EH (cell line): ENCODE measurements at regions not wholly inside any gene's neighbourhood (a gene's known extent, or its start where the extent isn't known, plus 50 kb on each side); places are given as distances from the start of the nearest gene placed in this dataset.

ENCODE experiments used
- DNase-seq: peaks from one replicate; pipeline ENCODE4 v3.0.0-alpha.2; 2015; ENCODE audit warnings: low read depth

DNA sequence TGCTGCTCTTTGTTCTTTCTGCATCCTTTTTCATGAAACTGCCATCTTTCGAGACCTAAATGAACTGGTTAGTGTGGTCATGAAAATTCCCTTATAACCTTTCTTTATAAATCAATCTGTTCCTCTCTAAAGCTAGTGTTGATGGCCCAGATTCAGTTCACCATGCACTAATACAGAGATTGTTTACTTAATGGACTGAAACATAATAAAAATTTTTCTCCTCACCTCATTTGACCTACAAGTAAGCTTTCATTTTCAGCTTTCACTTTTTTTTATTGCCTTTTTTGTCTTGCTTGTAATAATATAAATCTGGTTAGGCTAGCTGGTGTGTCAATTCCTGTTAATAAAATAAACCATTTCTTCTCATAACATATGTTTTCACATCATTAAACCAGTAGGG lies 183.8 kb downstream of the CCDC59 start:
- DNase-seq, result no peak

DNA sequence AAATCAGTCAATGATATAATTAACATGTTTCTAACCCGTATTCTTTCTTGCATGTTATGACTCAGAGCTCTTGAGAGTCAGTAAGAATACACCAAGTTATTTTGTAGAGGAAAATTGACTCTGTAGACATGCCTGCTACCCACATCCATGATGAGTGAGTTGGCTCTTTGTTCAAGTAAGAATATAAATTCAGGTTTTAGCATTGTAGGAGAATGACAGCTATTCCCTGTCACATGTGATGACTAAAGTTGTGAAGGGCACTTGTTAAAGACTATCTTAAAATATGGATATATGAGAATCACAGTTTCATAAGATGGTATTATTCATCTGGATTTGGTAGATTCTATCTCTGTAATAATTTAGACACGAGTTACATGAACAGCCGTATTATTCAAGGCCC lies 209.1 kb downstream of the CCDC59 start:
- no peak for DNase-seq

DNA sequence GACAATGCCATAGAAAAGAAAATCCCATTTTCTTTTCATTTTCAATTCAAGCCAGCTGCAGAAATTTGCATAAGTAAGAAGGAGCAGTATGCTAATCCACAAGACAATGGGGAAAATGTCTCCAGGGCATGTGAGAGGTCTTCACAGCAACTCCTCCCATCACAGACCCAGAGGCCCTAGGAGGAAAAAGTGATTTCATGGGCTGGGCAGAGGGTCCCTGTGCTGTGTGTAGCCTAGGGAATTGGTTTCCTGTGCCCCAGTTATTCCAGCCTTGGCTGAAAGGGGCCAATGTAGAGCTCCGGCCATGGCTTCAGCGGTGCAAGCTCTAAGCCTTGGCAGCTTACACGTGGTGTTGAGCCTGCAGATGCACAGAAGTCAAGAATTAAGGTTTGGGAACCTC lies 211.4 kb downstream of the CCDC59 start:
- no peak for DNase-seq

DNA sequence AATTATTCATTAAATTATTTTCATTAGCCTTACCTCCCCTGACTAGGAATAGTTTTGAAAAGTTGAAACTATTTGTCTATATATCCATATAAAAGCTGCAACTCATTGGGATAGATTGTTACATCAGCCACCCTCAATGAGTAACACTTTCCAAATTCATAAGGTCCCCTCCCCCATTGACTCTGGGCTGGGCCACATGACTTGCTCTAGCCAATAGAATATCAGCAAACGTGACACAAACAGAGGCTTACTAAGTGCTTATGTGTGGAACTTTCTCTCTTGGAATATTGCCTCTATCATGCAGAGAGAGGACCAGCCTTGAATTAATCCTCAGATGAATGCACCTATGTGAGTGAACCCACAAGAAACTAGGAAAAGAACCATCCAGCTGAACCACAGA lies 213.7 kb downstream of the CCDC59 start:
- no peak for DNase-seq

DNA sequence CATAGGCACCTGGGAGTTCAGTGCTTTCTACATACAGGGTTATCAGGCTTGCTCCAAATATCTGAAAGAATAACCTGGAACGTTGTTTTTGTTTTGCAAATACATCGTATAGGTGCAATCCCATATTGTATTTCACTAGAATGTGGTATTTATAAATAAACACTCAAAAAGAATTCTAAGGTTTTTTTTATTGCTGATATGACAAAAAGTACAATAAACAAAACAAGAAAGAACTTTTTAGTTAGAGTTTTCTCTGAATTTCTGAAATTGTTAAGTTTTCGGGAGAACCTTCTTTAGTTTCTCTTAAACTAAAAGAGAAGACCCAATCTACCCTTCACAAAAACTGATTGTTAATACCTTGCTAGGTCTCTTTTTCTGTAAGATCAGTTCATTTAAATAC lies 225.8 kb downstream of the CCDC59 start:
- no peak for DNase-seq

DNA sequence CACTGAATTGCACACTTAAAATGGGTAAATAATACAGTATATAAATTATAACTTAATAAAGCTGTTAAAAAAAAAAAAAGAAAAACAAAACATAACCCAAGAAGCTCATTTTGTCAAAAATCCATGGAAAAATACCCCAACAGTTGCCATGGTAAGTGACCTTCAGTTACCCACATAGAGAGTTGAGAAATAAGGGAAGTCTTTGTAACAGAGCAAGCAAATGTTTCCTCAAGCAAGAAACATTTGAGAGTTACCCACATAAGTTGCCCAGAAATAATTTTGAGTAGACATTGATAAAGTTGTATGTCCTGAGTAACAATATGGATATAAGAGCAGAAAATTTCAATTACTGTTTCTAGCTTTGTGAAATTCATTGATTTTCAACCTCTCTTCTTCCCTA lies 227.4 kb downstream of the CCDC59 start:
- no peak for DNase-seq

DNA sequence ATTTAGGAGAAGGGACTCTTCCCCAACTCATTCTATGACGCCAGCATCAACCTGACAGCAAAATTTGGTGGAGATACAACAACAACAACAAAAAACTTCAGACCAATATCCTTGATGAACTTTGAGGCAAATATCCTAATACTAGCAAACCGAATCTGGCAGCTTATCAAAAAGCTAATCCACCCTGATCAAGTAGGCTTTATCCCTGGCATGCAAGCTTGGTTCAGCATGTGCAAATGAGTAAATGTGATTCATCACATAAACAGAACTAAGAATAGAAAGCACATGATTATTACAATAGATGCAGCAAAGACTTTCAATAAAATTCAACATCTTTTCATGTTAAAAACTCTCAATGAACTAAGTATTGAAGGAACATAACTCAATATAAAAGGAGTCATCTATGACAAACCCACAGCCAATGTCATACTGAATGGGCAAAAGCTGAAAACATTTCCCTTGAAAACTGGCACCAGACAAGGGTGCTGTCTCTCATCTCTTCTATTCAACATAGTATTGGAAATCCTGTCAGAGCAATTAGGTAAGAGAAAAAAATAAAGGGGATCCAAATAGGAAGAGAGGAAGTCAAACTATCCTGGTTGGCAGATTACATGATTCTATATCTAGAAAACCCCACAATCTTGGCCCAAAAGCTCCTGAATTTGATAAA lies 233.3 kb downstream of the CCDC59 start:
- no peak for DNase-seq

DNA sequence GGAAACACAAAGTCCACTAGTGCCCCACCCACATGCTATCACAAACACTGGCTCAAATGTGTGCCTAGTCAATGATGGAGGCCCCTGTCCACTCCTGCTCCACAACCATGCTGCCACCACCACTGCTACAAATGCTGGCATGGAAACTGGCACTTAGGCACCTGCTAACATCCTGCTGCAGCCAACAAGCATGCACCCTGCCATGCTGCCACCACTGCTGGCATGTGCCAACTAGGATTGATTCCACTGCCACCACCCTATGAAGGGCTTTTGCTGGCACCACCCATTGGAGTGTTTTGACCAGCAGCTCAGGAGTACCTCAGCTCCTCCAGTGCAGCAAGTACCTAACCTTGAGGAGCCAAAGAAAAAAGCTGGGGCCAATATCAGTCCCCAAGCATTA lies 236.6 kb downstream of the CCDC59 start:
- DNase-seq, result no peak

DNA sequence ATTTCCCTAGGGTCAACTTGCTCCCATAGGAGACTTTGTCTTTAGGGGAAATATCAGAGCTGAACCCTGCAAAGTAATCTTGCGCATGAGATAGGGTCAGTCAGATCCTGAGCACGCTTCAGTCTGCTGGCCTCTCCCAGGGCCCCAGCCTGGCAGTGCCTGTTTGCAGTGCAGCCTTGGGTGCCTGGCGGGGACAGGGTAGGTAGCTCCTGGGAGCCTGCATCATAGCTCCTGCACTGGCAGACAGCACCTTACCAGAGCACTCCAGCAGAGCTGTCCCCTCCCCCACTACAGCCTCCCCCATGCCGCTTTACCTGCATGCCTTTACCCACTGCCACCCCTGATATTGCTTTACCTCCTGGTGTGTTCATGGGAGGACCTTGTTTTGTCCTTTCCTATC lies 237.3 kb downstream of the CCDC59 start:
- no peak for DNase-seq

DNA sequence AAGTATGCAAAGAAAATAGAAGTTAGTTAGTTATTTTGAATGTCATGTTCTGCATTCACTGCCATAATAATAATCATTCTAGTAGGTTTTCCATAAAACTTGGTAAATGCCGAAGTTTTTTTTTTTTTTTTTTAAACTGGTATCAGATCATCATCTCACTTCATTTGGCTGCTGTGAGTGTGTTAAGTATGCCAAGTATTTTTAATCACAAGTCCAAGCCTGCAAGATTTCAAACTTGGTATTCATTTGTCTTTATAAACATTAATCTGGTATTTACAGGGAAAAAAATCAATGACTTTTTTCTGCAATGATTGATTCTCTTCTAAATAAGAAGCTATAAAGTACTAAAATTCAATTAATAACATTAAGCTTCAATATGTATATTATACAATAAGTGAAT lies 248.9 kb downstream of the CCDC59 start:
- DNase-seq, result no peak

DNA sequence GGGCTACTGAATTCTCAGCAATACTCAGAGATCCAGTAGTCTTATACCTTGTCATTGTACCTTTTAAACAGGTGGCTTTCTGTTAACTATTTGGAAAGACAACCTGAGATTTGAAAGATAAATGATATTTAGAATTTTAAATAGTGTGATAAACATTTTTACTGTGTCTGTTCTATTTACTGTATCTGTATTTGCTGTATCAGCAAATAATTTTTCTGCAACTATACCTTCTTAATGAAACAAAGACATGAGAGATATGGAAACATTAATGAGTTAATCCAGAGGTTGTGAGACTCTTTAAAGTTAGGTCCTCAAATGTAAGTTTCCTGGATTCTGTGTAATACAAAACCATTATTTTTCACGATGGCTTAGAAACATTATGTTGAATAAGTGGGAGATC lies 249.6 kb downstream of the CCDC59 start:
- DNase-seq, result no peak

DNA sequence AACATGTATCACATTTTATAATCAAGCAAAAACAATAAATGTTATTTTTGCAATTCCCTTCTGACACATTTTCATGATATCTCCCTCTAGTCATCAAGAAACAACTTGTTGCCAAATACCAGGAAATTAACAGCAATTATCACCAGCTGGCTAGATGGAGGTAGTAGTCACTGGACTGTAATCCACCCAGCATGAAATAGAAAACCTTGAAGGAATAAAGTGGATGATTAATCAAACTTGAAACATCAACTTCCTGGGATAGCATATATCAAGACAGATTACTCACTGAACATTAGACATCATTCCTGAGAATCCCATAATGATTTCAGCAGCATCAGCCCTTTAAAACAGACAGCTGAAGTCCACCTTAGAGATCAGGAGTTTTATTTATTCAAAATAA lies 259.0 kb downstream of the CCDC59 start:
- DNase-seq, result no peak

DNA sequence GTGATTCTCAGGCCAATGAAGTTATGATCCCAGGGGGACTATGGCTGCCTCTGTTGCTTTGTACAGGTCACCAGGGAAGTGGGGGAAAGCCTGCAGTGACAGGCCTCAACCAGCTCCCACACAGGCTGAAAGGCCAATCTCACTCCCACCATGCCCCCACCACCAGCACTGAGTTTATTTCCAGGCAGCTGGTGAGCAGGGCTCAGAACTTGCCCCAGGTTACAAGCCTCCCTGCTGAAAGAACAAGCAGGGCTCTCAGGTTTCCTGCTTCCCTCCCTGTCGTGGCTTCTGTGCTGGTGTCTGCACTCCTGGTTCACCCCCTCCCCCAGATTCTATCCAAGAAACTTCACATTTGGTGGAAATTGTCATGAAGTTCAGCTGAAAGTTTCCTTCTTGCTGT lies 260.3 kb downstream of the CCDC59 start:
- no peak for DNase-seq

DNA sequence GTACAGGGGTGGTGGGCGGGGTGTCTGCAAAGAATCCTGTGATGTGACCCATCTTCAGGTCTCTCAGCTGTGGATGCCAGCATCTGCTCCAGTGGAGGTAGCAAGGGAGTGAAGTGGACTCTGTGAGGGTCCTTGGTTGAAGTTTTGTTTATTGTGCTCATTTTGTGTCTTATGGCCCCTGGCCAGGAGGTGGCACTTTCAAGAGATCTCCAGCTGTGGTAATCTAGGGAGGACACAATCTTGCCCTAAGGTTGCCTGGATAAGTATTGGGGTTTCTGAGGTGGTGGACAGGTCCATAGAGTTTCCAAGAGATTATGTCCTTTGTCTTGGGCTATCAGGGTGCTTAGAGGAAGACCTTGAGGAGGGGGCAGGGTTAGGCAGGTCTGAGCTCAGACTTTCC lies 260.7 kb downstream of the CCDC59 start:
- DNase-seq, result no peak

DNA sequence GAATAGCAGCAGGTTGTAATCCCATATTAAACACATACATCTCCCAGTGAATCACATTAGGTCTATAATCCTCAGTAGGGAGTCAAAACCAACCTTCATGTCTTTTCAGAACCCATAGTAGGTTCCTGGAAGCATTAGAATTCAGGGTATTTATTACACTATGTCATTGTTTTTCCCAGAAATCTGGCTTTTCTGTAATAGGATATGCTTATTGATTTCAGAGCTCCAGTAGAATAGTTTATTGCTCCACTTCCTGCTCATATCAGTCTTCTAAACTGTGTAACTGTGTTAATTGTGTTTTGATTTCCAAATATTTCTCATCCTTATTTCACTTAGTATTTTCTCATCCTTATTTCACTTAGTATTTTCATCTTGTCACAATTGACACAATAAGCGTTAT lies 268.0 kb downstream of the CCDC59 start:
- DNase-seq, result no peak

DNA sequence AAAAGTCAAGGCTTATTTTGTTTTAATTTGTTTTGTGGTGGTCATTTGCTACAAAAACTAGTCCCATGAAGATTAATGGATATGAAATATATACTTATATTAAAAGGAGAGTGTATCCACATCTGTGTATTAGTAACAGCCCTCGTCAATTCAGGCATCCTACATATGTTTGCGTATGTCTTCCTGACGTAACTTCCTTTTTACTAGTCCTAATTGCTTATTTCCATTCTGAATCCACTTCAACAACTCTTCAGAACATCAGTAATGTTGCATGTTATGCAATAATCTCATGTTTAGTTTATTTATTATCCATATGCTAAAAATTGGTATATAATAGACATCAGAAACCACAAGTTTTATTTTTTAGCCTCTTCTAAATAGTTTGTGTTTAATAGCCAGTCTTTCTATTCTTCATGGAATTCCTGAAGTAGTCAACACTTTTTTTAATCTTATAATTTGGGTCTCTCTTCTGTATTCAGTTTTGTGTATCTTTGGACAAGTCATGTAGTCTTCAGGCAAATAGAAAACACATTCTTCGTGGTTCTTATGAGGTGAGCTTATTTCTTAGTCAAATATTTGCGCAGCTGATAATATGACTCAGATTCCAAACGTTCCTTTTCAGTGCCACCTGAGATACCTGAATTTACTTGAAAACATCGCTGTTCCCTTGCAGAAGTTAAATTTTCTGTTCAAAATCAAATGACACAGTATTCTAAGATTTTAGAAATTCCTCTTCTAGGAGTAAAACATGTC lies 268.6 kb downstream of the CCDC59 start:
- no peak for DNase-seq

DNA sequence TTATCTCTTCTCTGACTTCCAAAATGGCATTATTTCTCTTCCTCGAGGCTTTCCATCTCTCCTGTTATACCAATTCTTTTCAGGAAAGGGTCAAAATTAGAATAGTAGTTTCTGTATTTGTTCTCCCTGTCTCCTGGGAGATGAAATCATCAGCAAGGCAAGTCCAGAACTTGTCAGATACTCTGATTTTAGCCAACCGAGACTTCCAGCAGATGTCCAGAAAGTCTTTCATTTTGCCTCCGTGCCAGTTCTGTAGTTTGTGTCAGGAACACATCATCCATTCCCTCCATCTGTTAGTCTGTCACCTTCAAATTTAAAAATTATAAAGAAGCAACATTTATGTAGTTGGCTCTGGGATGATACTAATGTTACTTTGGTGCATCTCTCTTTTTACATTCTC lies 275.7 kb downstream of the CCDC59 start:
- no peak for DNase-seq

DNA sequence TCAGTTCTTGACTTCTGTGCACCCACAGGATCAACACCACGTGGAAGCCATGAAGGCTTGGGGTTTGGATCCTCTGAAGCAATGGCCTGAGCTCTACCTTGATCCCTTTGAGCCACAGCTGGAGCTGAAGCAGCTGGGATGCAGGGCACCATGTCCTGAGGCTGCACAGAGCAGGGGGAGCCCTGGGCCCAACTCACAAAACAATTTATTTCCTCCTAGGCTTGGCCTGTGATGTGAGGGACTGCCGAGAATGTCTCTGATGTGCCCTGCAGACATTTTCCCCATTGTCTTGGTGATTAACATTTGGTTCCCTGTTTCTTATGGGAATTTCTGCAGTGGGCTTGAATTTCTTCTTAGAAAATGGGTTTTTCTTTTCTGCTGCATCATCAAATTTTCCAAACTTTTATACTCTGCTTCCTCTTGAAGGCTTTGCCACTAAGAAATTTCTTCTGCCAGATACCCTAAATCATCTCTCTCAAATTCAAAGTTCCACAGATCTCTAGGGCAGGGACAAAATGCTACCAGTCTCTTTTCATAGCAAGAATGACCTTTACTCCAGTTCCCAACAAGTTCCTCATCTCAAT lies 288.2 kb downstream of the CCDC59 start:
- DNase-seq, result no peak

DNA sequence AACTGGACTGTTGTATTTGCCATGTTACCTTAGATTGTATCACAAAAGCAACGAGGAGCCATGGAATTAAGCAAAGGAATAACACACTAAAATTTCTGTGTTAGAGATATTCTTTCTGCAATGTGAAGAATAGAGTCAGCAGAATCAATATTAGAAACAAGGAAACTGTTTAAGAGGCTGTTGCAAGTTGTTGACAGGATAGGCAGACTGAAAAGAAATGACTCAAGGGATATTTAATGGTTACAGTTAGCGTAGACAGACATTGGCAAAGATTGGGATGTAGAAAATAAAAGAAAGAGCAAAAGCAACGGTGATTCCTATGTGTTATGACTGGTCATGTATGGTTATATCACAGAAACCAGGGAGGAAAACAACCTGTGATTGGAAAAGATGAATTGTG lies 299.0 kb upstream of the PPFIA2 start:
- DNase-seq, result no peak

DNA sequence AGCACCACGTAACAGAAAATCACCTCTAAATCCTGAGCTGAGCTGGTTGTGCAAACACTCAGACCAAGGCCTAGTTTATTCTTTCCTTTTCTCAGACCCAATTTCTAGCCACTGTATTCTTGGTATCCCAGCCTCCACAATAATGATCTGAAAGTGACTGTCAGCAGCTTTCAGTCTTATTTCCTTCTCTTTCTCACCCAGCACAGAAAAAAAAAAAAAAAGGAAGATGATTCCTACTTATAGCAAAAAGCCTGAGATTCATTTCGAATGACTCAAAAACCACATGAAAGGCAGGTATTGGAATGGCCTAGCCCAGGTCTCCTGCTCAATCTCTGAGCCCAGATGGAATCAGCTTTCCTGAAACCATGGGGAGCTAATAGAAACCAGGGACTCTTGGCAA lies 298.6 kb upstream of the PPFIA2 start:
- DNase-seq, result no peak

DNA sequence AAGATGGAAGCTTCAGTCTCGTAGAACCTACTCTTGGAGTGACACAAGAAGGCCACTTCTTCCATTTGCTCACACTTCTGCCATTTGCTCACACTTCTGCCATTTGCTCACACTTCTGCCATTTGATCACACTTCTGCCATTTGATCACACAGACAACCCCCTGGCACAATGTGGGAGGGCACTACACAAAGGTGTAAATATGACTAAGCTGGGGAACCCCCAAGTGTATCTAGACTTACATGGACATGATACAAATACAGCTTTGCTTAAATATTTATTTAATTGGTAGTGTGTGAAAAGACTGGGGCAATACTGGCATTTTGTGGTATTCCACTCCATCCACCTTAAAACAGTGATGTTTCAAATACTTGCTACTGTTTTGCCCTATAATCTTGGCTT lies 296.2 kb upstream of the PPFIA2 start:
- DNase-seq, result no peak

DNA sequence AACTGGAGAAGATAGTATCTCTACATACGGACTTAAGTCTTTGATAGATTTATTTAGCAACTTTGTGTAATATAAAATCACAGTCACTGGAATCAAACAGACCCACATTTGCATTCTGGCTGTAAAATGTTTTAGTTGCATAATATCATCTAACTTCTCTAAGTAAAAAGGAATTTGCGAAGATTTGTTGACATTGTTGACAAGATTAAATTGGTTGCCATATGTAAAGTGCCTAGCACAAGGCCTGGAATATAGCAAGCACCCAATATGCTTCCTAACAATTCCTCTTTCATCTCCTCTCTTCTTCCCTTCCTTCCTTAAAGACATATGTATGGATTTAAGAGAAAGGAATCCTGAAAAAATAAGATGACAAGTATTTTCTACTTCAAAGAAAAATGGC lies 295.4 kb upstream of the PPFIA2 start:
- no peak for DNase-seq

DNA sequence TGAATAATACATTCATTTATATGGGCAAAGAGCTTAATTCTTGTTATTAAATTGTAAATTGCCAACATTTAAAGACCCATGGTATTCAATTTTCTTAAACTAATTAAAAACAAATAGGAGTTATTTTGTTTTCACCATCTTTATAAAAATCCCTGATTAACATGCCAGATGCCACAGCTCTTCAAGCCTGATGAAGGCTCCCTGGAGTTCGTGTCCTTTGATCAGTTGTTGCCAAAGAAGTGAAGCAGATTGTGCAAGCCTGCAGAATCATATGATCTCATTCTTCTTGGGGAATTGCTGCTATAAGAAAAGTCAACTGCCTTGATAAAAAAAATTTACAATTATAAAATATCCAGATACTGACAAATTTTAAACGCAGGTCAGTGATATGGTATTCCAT lies 288.3 kb upstream of the PPFIA2 start:
- DNase-seq, result no peak
